Mesenchymal stem cell (in vitro differentiated cells and primary cell): ENCODE measurements at regions not wholly inside any gene's neighbourhood (a gene's known extent, or its start where the extent isn't known, plus 50 kb on each side); places are given as distances from the start of the nearest gene placed in this dataset. TPM values are rescaled to one million over a fixed set of nuclear protein-coding genes. Genes with fewer than 3 reads are reported as not detected.

ENCODE experiments used
- DNase-seq: peaks from one replicate; pipeline ENCODE4 v3.0.0-alpha.2; 2013
- H2AFZ ChIP-seq: one replicate; pipeline ENCODE4 v1.6.1; 2013; ENCODE audit warnings: low read depth, mild to moderate bottlenecking, control low read depth, inconsistent platforms, low read length, moderate library complexity
- H2AK5ac ChIP-seq: 2 replicates; pipeline ENCODE4 v1.6.1; 2013; ENCODE audit warnings: low read length, moderate library complexity, mild to moderate bottlenecking, inconsistent platforms; ENCODE audit not compliant: severe bottlenecking
- H2BK120ac ChIP-seq: one replicate; pipeline ENCODE4 v1.6.1; 2013; ENCODE audit warnings: low read depth, mild to moderate bottlenecking, inconsistent platforms, low read length, moderate library complexity
- H2BK12ac ChIP-seq, 2 experiments: one replicate each; pipeline ENCODE4 v1.6.1; 2013; ENCODE audit warnings: inconsistent platforms in 2 of 2, low read length in 2 of 2, mild to moderate bottlenecking in 2 of 2, moderate library complexity in 2 of 2, control low read depth in 1 of 2
- H2BK15ac ChIP-seq: one replicate; pipeline ENCODE4 v1.6.1; 2013; ENCODE audit warnings: mild to moderate bottlenecking, low read depth, inconsistent platforms; ENCODE audit not compliant: poor library complexity, severe bottlenecking
- H2BK5ac ChIP-seq: 2 replicates; pipeline ENCODE4 v1.6.1; 2013; ENCODE audit warnings: low read depth, mild to moderate bottlenecking, low read length, control low read depth, inconsistent platforms; ENCODE audit not compliant: poor library complexity, severe bottlenecking
- H3K14ac ChIP-seq, 2 experiments: one replicate each; pipeline ENCODE4 v1.6.1; 2013; ENCODE audit warnings: inconsistent platforms in 2 of 2, low read length in 2 of 2, control low read depth in 1 of 2, mild to moderate bottlenecking in 1 of 2, moderate library complexity in 1 of 2
- H3K18ac ChIP-seq, 2 experiments: one replicate each; pipeline ENCODE4 v1.6.1; 2013; ENCODE audit warnings: inconsistent platforms in 2 of 2, low read length in 2 of 2, control low read depth in 1 of 2, low read depth in 1 of 2, mild to moderate bottlenecking in 1 of 2
- H3K23ac ChIP-seq, 2 experiments: one replicate each; pipeline ENCODE4 v1.6.1; 2013; ENCODE audit warnings: inconsistent platforms in 2 of 2, low read length in 2 of 2, mild to moderate bottlenecking in 2 of 2, moderate library complexity in 2 of 2, control low read depth in 1 of 2
- H3K27ac ChIP-seq: 2 replicates; pipeline ENCODE4 v1.5.1; 2013; ENCODE audit warnings: mild to moderate bottlenecking, moderate library complexity, low read length, control low read depth, inconsistent platforms; ENCODE audit not compliant: poor library complexity, severe bottlenecking
- H3K27me3 ChIP-seq, 2 experiments: 2 replicates each; pipeline versions ENCODE4 v1.6.1 to v1.7.0; 2013; ENCODE audit warnings: low read length in 2 of 2, mild to moderate bottlenecking in 2 of 2, moderate library complexity in 2 of 2, control low read depth in 1 of 2, inconsistent platforms in 1 of 2; ENCODE audit not compliant: control insufficient read depth in 1 of 2, insufficient read depth in 1 of 2
- H3K36me3 ChIP-seq, 2 experiments: 2 replicates each; pipeline versions ENCODE4 v1.6.1 to v1.7.0; 2013; ENCODE audit warnings: low read length in 2 of 2, control low read depth in 1 of 2, inconsistent platforms in 1 of 2, low read depth in 1 of 2, mild to moderate bottlenecking in 1 of 2; ENCODE audit not compliant: insufficient read depth in 2 of 2, control insufficient read depth in 1 of 2
- H3K4ac ChIP-seq, 2 experiments: one replicate each; pipeline ENCODE4 v1.6.1; 2013; ENCODE audit warnings: inconsistent platforms in 2 of 2, low read length in 2 of 2, mild to moderate bottlenecking in 2 of 2, moderate library complexity in 2 of 2, control low read depth in 1 of 2, low read depth in 1 of 2
- H3K4me1 ChIP-seq: 2 replicates; pipeline ENCODE4 v1.6.1; 2013; ENCODE audit warnings: low read depth, low read length, control low read depth; ENCODE audit not compliant: control insufficient read depth, insufficient read depth
- H3K4me2 ChIP-seq: 2 replicates; pipeline ENCODE4 v1.6.1; 2013; ENCODE audit warnings: low read length, mild to moderate bottlenecking, inconsistent platforms; ENCODE audit not compliant: poor library complexity, severe bottlenecking
- H3K4me3 ChIP-seq, 2 experiments: 2 replicates each; pipeline versions ENCODE4 v1.5.1 to v1.7.0; 2013; ENCODE audit warnings: low read length in 2 of 2, mild to moderate bottlenecking in 2 of 2, control low read depth in 1 of 2, low read depth in 1 of 2; ENCODE audit not compliant: insufficient read depth in 1 of 2
- H3K79me1 ChIP-seq: replicated peaks from 2 replicates; pipeline ENCODE4 v1.6.1; 2013; ENCODE audit warnings: mild to moderate bottlenecking, control low read depth, low read length, inconsistent platforms; ENCODE audit not compliant: poor library complexity, severe bottlenecking
- H3K9ac ChIP-seq: 2 replicates; pipeline ENCODE4 v1.7.0; 2013; ENCODE audit warnings: mild to moderate bottlenecking, low read length, moderate library complexity
- H3K9me3 ChIP-seq: 2 replicates; pipeline ENCODE4 v1.7.0; 2013; ENCODE audit warnings: mild to moderate bottlenecking, low read length; ENCODE audit not compliant: control insufficient read depth
- H4K8ac ChIP-seq: one replicate; pipeline ENCODE4 v1.6.1; 2013; ENCODE audit warnings: inconsistent platforms, mild to moderate bottlenecking, low read length, moderate library complexity
- H4K91ac ChIP-seq: one replicate; pipeline ENCODE4 v1.6.1; 2013; ENCODE audit warnings: mild to moderate bottlenecking, low read length, inconsistent platforms
- WGBS: methylation state at CpG from one replicate; pipeline ENCODE4 v1.1.7; 2013; ENCODE audit warnings: mixed read lengths; 5-methylcytosine and 5-hydroxymethylcytosine counted together
- small RNA-seq: library from polyadenylated mRNA; stranded (forward); fragments of <200 nt; extraction: miRNeasy Mini kit (QIAGEN cat#:217004); gene quantifications from one replicate; pipeline ENCODE3, GENCODE V24; 2013; ENCODE audit warnings: low read depth

- Histone ChIP-seq H3K4me2 (no peak overlapping the region), H3K18ac (no peak overlapping the region), H2BK15ac (no peak overlapping the region), H2BK120ac (no peak overlapping the region), H3K36me3 (no peaks in the 10 kb centered on the region), H3K14ac (no peak overlapping the region), H3K27me3 (peaks cover 13 to 27% of the 10 kb centered on the region in 2 experiments), H3K9me3 (no peaks in the 10 kb centered on the region), H3K27ac (no peak overlapping the region), H3K9ac (no peak overlapping the region), H3K4me1 (no peaks in the 10 kb centered on the region), H3K23ac (no peak overlapping the region), H3K79me1 (no peaks in the 10 kb centered on the region), H3K4ac (no peak overlapping the region), H2BK5ac (no peak overlapping the region), H3K4me3 (no peak overlapping the region), H2BK12ac (no peak overlapping the region), H4K91ac (no peak overlapping the region), H2AFZ (no peak overlapping the region), H2AK5ac (no peak overlapping the region), H4K8ac (no peak overlapping the region)
- WGBS: 41% methylated on average over 6 of the region's 6 CpGs
- no peak for DNase-seq
These were observed 51.6 kb upstream of the CHD6 start for GRCh38 chr20:41669708-41670263.

GRCh38 chr20:41668057-41668749 is 50.0 kb upstream of the CHD6 start:
- H2BK15ac ChIP-seq: no peak overlapping the region
- no peak overlapping the region for H2AK5ac ChIP-seq
- no peaks in the 10 kb centered on the region for H3K4me1 ChIP-seq
- H3K36me3 ChIP-seq: no peaks in the 10 kb centered on the region
- peaks cover 9 to 24% of the 10 kb centered on the region in 2 experiments for H3K27me3 ChIP-seq
- no peak overlapping the region for H3K14ac ChIP-seq
- H3K4ac ChIP-seq: no peak overlapping the region
- H4K8ac ChIP-seq: no peak overlapping the region
- no peak for DNase-seq
- no peak overlapping the region for H2BK5ac ChIP-seq
- H3K79me1 ChIP-seq: no peaks in the 10 kb centered on the region
- no peak overlapping the region for H3K9ac ChIP-seq
- H2AFZ ChIP-seq: no peak overlapping the region
- no peak overlapping the region for H3K18ac ChIP-seq
- no peak overlapping the region for H4K91ac ChIP-seq
- H3K4me2 ChIP-seq: no peak overlapping the region
- no peak overlapping the region for H2BK120ac ChIP-seq
- H3K4me3 ChIP-seq: no peak overlapping the region
- WGBS: no CpG with 5 or more reads among the region's 1 CpG
- H2BK12ac ChIP-seq: no peak overlapping the region
- H3K23ac ChIP-seq: no peak overlapping the region
- H3K27ac ChIP-seq: no peak overlapping the region
- H3K9me3 ChIP-seq: no peaks in the 10 kb centered on the region

Small RNA genes lying in the stretch of these regions (small RNA-seq; reads per million reads assigned to genes)
- gene RF00568: not detected
- gene RNU6-1018P: not detected
